Glutamatergic neuron (in vitro differentiated cells): ENCODE measurements at regions not wholly inside any gene's neighbourhood (a gene's known extent, or its start where the extent isn't known, plus 50 kb on each side); places are given as distances from the start of the nearest gene placed in this dataset.

Experiments used
- DNase-seq: peaks from one replicate; pipeline ENCODE4 v3.0.0; 2022
- H3K27ac Mint-ChIP-seq: one replicate; pipeline ENCODE4 v1.8.0; 2020; ENCODE audit warnings: mild to moderate bottlenecking, mixed read lengths, inconsistent platforms; ENCODE audit not compliant: unreplicated experiment
- H3K27me3 Mint-ChIP-seq: one replicate; pipeline ENCODE4 v1.8.0; 2020; ENCODE audit warnings: mild to moderate bottlenecking, moderate library complexity, mixed read lengths, inconsistent platforms; ENCODE audit not compliant: unreplicated experiment
- H3K36me3 Mint-ChIP-seq: one replicate; pipeline ENCODE4 v1.8.0; 2020; ENCODE audit warnings: mild to moderate bottlenecking, mixed read lengths, inconsistent platforms; ENCODE audit not compliant: unreplicated experiment
- H3K4me1 Mint-ChIP-seq: one replicate; pipeline ENCODE4 v1.8.0; 2020; ENCODE audit warnings: mild to moderate bottlenecking, low read depth, mixed read lengths, inconsistent platforms; ENCODE audit not compliant: unreplicated experiment
- H3K4me3 Mint-ChIP-seq: one replicate; pipeline ENCODE4 v1.8.0; 2020; ENCODE audit warnings: mild to moderate bottlenecking, mixed read lengths, inconsistent platforms; ENCODE audit not compliant: unreplicated experiment
- H3K9me3 Mint-ChIP-seq: one replicate; pipeline ENCODE4 v1.8.0; 2020; ENCODE audit warnings: mild to moderate bottlenecking, moderate library complexity, mixed read lengths, inconsistent platforms; ENCODE audit not compliant: unreplicated experiment
- TF ChIP-seq, protein P1 (sequence below): fragments of 200-600 bp; sonication (generic); IDR thresholded peaks from one replicate; pipeline ENCODE4 v1.5.0; 2021; ENCODE audit not compliant: partially characterized antibody, unreplicated experiment

GRCh38 chr12:105610459-105610858 is 280.0 kb downstream of the C12orf75 start:
- H3K36me3 Mint-ChIP-seq: peaks cover 20% of the 10 kb centered on the region
- TF ChIP-seq, protein P1, sequence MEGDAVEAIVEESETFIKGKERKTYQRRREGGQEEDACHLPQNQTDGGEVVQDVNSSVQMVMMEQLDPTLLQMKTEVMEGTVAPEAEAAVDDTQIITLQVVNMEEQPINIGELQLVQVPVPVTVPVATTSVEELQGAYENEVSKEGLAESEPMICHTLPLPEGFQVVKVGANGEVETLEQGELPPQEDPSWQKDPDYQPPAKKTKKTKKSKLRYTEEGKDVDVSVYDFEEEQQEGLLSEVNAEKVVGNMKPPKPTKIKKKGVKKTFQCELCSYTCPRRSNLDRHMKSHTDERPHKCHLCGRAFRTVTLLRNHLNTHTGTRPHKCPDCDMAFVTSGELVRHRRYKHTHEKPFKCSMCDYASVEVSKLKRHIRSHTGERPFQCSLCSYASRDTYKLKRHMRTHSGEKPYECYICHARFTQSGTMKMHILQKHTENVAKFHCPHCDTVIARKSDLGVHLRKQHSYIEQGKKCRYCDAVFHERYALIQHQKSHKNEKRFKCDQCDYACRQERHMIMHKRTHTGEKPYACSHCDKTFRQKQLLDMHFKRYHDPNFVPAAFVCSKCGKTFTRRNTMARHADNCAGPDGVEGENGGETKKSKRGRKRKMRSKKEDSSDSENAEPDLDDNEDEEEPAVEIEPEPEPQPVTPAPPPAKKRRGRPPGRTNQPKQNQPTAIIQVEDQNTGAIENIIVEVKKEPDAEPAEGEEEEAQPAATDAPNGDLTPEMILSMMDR: no peak
- no peak overlapping the region for H3K4me3 Mint-ChIP-seq
- H3K27me3 Mint-ChIP-seq: peaks cover 4% of the 10 kb centered on the region
- DNase-seq: no peak
- peaks cover 2% of the 10 kb centered on the region for H3K9me3 Mint-ChIP-seq
- H3K27ac Mint-ChIP-seq: no peak overlapping the region
- no peaks in the 10 kb centered on the region for H3K4me1 Mint-ChIP-seq

- TF ChIP-seq, protein P1: no peak
Observed at GRCh38 chr12:105611340-105611739, 280.8 kb downstream of the C12orf75 start.

GRCh38 chr12:105613269-105613668 is 282.8 kb downstream of the C12orf75 start:
- Mint-ChIP-seq H3K27me3 (peaks cover 4% of the 10 kb centered on the region), H3K36me3 (peaks cover 20% of the 10 kb centered on the region), H3K27ac (no peak overlapping the region), H3K9me3 (peaks cover 2% of the 10 kb centered on the region), H3K4me1 (no peaks in the 10 kb centered on the region), H3K4me3 (no peak overlapping the region)
- TF ChIP-seq, protein P1: no peak
- DNase-seq: no peak

More at GRCh38 chr12:105611340-105611739, 280.8 kb downstream of the C12orf75 start:
- H3K27ac Mint-ChIP-seq: no peak overlapping the region
- peaks cover 20% of the 10 kb centered on the region for H3K36me3 Mint-ChIP-seq
- no peaks in the 10 kb centered on the region for H3K4me1 Mint-ChIP-seq
- no peak overlapping the region for H3K4me3 Mint-ChIP-seq
- peaks cover 4% of the 10 kb centered on the region for H3K27me3 Mint-ChIP-seq
- DNase-seq: no peak
- H3K9me3 Mint-ChIP-seq: peaks cover 2% of the 10 kb centered on the region

GRCh38 chr12:105613887-105614286 is 283.4 kb downstream of the C12orf75 start:
- DNase-seq: no peak
- no peak overlapping the region for H3K4me3 Mint-ChIP-seq
- no peak overlapping the region for H3K27ac Mint-ChIP-seq
- peaks cover 2% of the 10 kb centered on the region for H3K9me3 Mint-ChIP-seq
- TF ChIP-seq, protein P1: no peak
- H3K27me3 Mint-ChIP-seq: peaks cover 4% of the 10 kb centered on the region
- H3K36me3 Mint-ChIP-seq: peaks cover 18% of the 10 kb centered on the region
- no peaks in the 10 kb centered on the region for H3K4me1 Mint-ChIP-seq

DNA sequence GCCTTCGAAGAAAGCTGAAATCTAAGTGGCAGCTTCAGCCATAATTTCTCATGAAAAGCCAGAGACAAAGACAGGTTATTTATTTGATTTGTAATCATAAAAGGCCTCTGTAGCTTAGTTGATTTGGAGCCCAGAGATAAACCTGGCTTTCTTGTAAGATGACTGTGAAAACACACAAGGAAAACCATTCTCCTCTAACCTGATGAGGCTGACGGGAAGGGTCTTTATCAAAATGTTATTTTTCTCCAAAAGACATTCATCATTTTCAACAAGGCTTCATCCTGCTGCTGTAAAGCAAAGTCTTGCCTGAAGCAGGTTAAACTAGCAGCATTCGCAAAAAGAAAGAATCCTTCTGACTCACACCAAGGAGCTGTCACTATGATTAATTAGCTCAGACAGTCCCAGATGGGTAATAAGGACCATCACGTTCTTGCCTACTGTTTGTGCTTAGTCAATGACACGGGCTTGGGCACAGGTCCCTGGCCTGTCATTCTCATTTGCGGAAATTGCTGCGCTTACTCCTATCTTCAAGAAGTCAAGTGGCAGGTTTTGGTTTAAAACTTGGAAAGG is 286.6 kb downstream of the C12orf75 start:
- no peaks in the 10 kb centered on the region for H3K36me3 Mint-ChIP-seq
- H3K9me3 Mint-ChIP-seq: peaks cover 2% of the 10 kb centered on the region
- no peak overlapping the region for H3K4me3 Mint-ChIP-seq
- TF ChIP-seq, protein P1: no peak
- H3K27me3 Mint-ChIP-seq: no peaks in the 10 kb centered on the region
- H3K27ac Mint-ChIP-seq: no peak overlapping the region
- no peaks in the 10 kb centered on the region for H3K4me1 Mint-ChIP-seq
- DNase-seq: no peak
